Tibial nerve (tissue), 4 donors: ENCODE measurements at regions not wholly inside any gene's neighbourhood (a gene's known extent, or its start where the extent isn't known, plus 50 kb on each side); places are given as distances from the start of the nearest gene placed in this dataset.

ENCODE experiments used
- DNase-seq, 2 donors: peaks; one replicate each; pipeline ENCODE4 v3.0.0-alpha.2; 2019; ENCODE audit warnings: low spot score in 2 of 2
- H3K27ac ChIP-seq, 4 donors: fragments of 200-600 bp; sonication (generic) in 3 of 4; one replicate each; pipeline ENCODE4 v1.5.1; 2017 to 2019; ENCODE audit warnings: mild to moderate bottlenecking in 1 of 4
- H3K27me3 ChIP-seq, 2 donors: fragments of 200-600 bp; sonication (generic) in 1 of 2; one replicate each; pipeline versions ENCODE4 v1.5.1 to v1.6.0; 2017 to 2019
- H3K36me3 ChIP-seq, 3 donors: fragments of 200-600 bp; sonication (generic); one replicate each; pipeline ENCODE4 v1.5.1; 2018 to 2019
- H3K4me1 ChIP-seq, 4 donors: fragments of 200-600 bp; sonication (generic) in 3 of 4; one replicate each; pipeline ENCODE4 v1.5.1; 2017 to 2019
- H3K4me3 ChIP-seq, 4 donors: fragments of 200-600 bp; sonication (generic) in 3 of 4; one replicate each; pipeline ENCODE4 v1.5.1; 2017 to 2019; ENCODE audit warnings: mild to moderate bottlenecking in 1 of 4, moderate library complexity in 1 of 4
- H3K9me3 ChIP-seq, 4 donors: fragments of 200-600 bp; sonication (generic) in 3 of 4; one replicate each; pipeline ENCODE4 v1.5.1; 2017 to 2019
- CTCF ChIP-seq, 5 experiments: fragments of 200-600 bp in 3 of 5; fragments of 450-650 bp in 2 of 5; sonication (generic) in 3 of 5; IDR thresholded peaks; one replicate each; pipeline ENCODE4 v1.5.1; 2016 to 2019; ENCODE audit warnings: antibody characterized with exemption in 5 of 5, mild to moderate bottlenecking in 3 of 5, moderate library complexity in 2 of 5
- EP300 ChIP-seq, 2 donors: sonication (generic); formaldehyde crosslinking; IDR thresholded peaks; one replicate each; pipeline ENCODE4 v1.6.1; 2017; ENCODE audit warnings: antibody characterized with exemption in 2 of 2, mild to moderate bottlenecking in 1 of 2
- POLR2A ChIP-seq, 2 donors: fragments of 450-650 bp; IDR thresholded peaks; one replicate each; pipeline ENCODE4 v1.6.1; 2017; ENCODE audit warnings: antibody characterized with exemption in 2 of 2, mild to moderate bottlenecking in 2 of 2, moderate library complexity in 2 of 2
- WGBS, 2 donors: methylation state at CpG; one replicate each; pipeline ENCODE4 v1.1.5; 2018; 5-methylcytosine and 5-hydroxymethylcytosine counted together

GRCh38 chr20:22833851-22834250 lies 201.3 kb upstream of the SSTR4 start:
- Histone ChIP-seq H3K4me3 (no peak overlapping the region), H3K9me3 (no peaks in the 10 kb centered on the region), H3K27ac (no peak overlapping the region), H3K4me1 (no peaks in the 10 kb centered on the region), H3K27me3 (no peaks in the 10 kb centered on the region), H3K36me3 (no peaks in the 10 kb centered on the region)
- WGBS, 2 donors: 74 to 75% methylated on average over 8 of the region's 8 CpGs
- no peak for DNase-seq
- no peak for TF ChIP-seq EP300 (IDR thresholded peaks at IDR 0.05)
- TF ChIP-seq POLR2A (IDR thresholded peaks at IDR 0.05): no peak
- TF ChIP-seq CTCF (IDR thresholded peaks at IDR 0.05): no peak

GRCh38 chr20:22834651-22835256 lies 200.4 kb upstream of the SSTR4 start:
- Histone ChIP-seq H3K4me1 (no peaks in the 10 kb centered on the region), H3K27ac (no peak overlapping the region), H3K9me3 (no peaks in the 10 kb centered on the region), H3K4me3 (no peak overlapping the region), H3K36me3 (no peaks in the 10 kb centered on the region), H3K27me3 (no peaks in the 10 kb centered on the region)
- DNase-seq: no peak
- TF ChIP-seq POLR2A (IDR thresholded peaks at IDR 0.05) (no peak), EP300 (IDR thresholded peaks at IDR 0.05) (no peak), CTCF (IDR thresholded peaks at IDR 0.05) (no peak)

- TF ChIP-seq EP300 (IDR thresholded peaks at IDR 0.05) (no peak), POLR2A (IDR thresholded peaks at IDR 0.05) (no peak), CTCF (IDR thresholded peaks at IDR 0.05) (no peak)
- Histone ChIP-seq H3K27me3 (no peaks in the 10 kb centered on the region), H3K9me3 (no peaks in the 10 kb centered on the region), H3K36me3 (no peaks in the 10 kb centered on the region), H3K27ac (no peak overlapping the region), H3K4me1 (no peaks in the 10 kb centered on the region), H3K4me3 (no peak overlapping the region)
- WGBS, 2 donors: 42 to 47% methylated on average over 1 of the region's 1 CpG
- no peak for DNase-seq
Measured at GRCh38 chr20:22836211-22836610, 198.9 kb upstream of the SSTR4 start.

- H3K4me3 ChIP-seq: no peak overlapping the region
- no peaks in the 10 kb centered on the region for H3K27me3 ChIP-seq
- H3K9me3 ChIP-seq: no peaks in the 10 kb centered on the region
- TF ChIP-seq EP300 (IDR thresholded peaks at IDR 0.05) (no peak), POLR2A (IDR thresholded peaks at IDR 0.05) (no peak), CTCF (IDR thresholded peaks at IDR 0.05) (no peak)
- H3K36me3 ChIP-seq: no peaks in the 10 kb centered on the region
- no peak overlapping the region for H3K27ac ChIP-seq
- 72 to 73% methylated on average over 1 of the region's 1 CpG for WGBS, 2 donors
- no peaks in the 10 kb centered on the region for H3K4me1 ChIP-seq
- DNase-seq: no peak
Measured at GRCh38 chr20:22836877-22837276, 198.2 kb upstream of the SSTR4 start.

- WGBS, 2 donors: 81 to 88% methylated on average over 1 of the region's 1 CpG
- no peak for DNase-seq
Measured at GRCh38 chr20:22838001-22838400, 197.1 kb upstream of the SSTR4 start.

More at GRCh38 chr20:22838001-22838400, 197.1 kb upstream of the SSTR4 start:
- Histone ChIP-seq H3K36me3 (no peaks in the 10 kb centered on the region), H3K4me3 (no peak overlapping the region), H3K27ac (no peak overlapping the region), H3K4me1 (no peaks in the 10 kb centered on the region), H3K27me3 (no peaks in the 10 kb centered on the region), H3K9me3 (no peaks in the 10 kb centered on the region)
- no peak for TF ChIP-seq CTCF (IDR thresholded peaks at IDR 0.05)
